IPS-18a (cell line): ENCODE measurements at regions not wholly inside any gene's neighbourhood (a gene's known extent, or its start where the extent isn't known, plus 50 kb on each side); places are given as distances from the start of the nearest gene placed in this dataset.

Experiments used
- H3K27ac ChIP-seq: one replicate; pipeline ENCODE4 v1.5.1; 2013; ENCODE audit warnings: low read length
- H3K27me3 ChIP-seq: one replicate; pipeline ENCODE4 v1.6.1; 2013; ENCODE audit warnings: mild to moderate bottlenecking, low read length; ENCODE audit not compliant: control insufficient read depth, insufficient read depth
- H3K36me3 ChIP-seq: one replicate; pipeline ENCODE4 v1.6.1; 2013; ENCODE audit warnings: low read depth, low read length; ENCODE audit not compliant: control insufficient read depth
- H3K4me1 ChIP-seq: one replicate; pipeline ENCODE4 v1.6.1; 2013; ENCODE audit warnings: low read depth, low read length; ENCODE audit not compliant: control insufficient read depth
- H3K4me3 ChIP-seq: one replicate; pipeline ENCODE4 v1.5.1; 2013; ENCODE audit warnings: low read length
- H3K9ac ChIP-seq: one replicate; pipeline ENCODE4 v1.6.1; 2013; ENCODE audit warnings: mild to moderate bottlenecking, low read length, moderate library complexity
- H3K9me3 ChIP-seq: one replicate; pipeline ENCODE4 v1.6.1; 2013; ENCODE audit warnings: low read depth, low read length; ENCODE audit not compliant: control insufficient read depth

DNA sequence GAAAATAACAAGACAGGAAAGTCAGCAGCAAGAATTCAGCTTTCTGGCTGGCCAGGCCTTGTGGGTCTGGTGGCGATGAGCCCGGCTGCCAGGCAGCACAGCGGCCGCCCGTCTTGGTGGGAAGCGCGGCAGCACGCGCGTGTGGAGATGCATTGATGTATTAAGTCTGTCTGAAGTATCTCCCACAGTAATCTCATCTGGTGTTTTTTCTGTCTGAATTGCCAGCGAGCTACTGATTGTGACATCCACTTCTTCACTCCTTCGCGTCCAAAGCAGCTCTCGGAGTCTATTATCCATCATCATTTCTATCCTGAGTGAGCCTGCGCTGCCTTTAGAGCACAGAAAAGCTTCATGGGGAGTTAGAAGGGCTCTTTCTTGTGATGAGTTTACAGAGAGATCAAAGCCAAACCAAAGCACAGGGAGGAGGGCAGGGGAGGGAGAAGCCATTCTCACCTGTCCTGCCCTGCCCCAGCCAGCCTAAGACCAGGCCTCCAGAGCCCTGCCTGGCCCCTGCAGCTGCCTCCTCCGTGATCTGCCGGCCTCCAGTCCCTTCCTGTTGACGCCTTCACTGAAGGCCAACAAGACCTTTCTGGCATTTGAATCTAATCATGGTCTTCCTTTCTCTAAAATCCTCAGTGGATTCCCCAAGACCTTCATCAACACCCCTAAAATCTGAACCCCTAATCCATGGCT lies 1419.0 kb downstream of the TBC1D22A start:
- Histone ChIP-seq H3K36me3 (no peaks in the 10 kb centered on the region), H3K9me3 (no peaks in the 10 kb centered on the region), H3K27ac (no peak overlapping the region), H3K27me3 (no peaks in the 10 kb centered on the region), H3K9ac (no peak overlapping the region), H3K4me1 (no peaks in the 10 kb centered on the region), H3K4me3 (no peak overlapping the region)

DNA sequence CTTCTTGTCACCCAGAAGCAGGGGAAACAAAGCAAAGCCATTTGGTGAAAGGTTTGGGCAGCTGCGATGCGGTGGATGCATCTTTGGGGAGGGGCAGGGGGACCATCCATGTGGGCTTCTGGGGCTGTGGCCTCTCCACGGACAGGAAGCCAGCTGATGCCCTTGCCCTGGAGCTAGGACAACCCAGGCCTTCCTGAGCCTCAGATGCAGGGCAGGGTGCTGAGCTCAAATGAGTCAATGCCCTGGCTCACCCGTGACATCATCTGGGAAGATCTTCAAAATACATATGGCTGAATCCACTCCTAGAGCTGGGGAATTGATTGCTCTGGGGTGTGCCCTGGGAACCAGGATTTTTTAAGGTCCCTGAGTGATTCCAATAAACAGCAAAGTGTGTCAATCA lies 1418.2 kb downstream of the TBC1D22A start:
- Histone ChIP-seq H3K36me3 (no peaks in the 10 kb centered on the region), H3K27me3 (no peaks in the 10 kb centered on the region)

DNA sequence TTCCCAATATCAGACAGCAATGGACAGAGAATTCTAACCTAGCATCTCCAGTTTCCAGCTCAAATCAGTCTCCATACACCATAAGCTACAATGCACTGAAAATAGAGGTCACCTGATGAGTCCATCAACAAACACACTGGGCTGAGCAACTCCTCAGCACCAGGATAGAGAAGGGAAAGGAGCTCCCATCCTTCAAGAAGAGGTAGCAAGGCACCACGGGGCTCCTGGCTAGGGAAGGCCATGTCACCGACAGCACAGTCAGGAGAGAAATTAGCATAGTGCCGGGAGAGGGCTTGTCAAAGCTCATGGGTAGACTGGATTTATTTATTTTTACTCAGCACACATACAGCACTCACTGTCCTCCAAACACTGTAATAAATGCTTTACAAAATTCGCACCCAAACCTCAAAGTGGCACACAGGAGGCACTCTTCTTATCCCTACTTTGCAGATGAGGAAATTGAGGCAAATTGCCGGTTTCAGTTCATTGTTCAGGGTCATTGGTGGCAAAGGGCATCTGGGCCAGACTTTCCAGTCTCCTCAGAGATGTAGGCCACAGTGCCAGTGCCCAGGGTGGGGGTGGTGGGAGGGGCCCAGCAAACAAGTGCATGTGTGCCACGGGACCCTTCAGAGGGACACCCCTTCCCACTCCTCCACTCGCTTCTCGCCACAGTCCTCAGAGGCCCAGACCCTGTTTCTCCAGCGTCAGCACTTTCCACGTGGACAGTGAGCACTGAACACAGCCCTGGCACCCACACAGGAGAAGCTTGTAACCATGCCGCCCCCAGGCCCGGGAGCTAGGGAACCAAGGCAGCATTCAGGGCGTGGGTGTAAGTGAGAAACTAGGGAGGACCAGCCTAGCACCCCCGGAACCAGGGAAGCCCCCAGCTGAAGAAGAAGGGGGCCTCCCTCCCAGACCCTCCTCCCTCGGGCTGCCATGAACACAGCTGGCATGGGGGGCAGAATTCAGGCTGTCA lies 1417.4 kb downstream of the TBC1D22A start:
- Histone ChIP-seq H3K36me3 (no peaks in the 10 kb centered on the region), H3K9me3 (no peaks in the 10 kb centered on the region), H3K27me3 (no peaks in the 10 kb centered on the region)

More for the DNA sequence above, 1418.2 kb downstream of the TBC1D22A start:
- Histone ChIP-seq H3K4me3 (no peak overlapping the region), H3K27ac (no peak overlapping the region), H3K9me3 (no peaks in the 10 kb centered on the region), H3K4me1 (no peaks in the 10 kb centered on the region), H3K9ac (no peak overlapping the region)

GRCh38 chr22:48178536-48178935 lies 1416.1 kb downstream of the TBC1D22A start:
- no peaks in the 10 kb centered on the region for H3K4me1 ChIP-seq
- H3K36me3 ChIP-seq: no peaks in the 10 kb centered on the region
- H3K27me3 ChIP-seq: no peaks in the 10 kb centered on the region
- no peaks in the 10 kb centered on the region for H3K9me3 ChIP-seq
- no peak overlapping the region for H3K9ac ChIP-seq
- no peak overlapping the region for H3K4me3 ChIP-seq
- H3K27ac ChIP-seq: no peak overlapping the region

More for the DNA sequence above, 1417.4 kb downstream of the TBC1D22A start:
- H3K4me3 ChIP-seq: no peak overlapping the region
- H3K27ac ChIP-seq: no peak overlapping the region
- H3K4me1 ChIP-seq: no peaks in the 10 kb centered on the region
- H3K9ac ChIP-seq: no peak overlapping the region

DNA sequence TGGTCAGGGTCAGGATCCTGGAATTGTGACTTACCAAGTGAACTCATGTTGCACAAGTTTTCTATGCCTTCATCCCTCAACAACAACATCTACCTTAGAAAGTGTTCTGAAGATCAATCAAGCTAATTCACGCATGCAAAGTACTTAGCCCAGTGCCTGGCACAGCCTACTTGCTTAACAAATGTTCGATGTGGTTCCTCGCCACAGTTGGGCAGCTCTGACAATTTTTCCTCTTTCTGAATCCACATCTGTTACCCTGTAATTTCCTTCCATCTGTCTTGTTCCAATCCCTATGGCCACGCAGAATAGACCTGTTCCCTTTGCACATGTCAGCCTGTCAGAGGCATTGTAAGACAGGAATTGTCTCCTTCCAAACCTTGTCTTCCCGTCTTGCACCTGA lies 1415.2 kb downstream of the TBC1D22A start:
- no peaks in the 10 kb centered on the region for H3K4me1 ChIP-seq
- no peak overlapping the region for H3K9ac ChIP-seq
- H3K36me3 ChIP-seq: no peaks in the 10 kb centered on the region
- no peak overlapping the region for H3K4me3 ChIP-seq
- H3K27ac ChIP-seq: no peak overlapping the region
- H3K27me3 ChIP-seq: no peaks in the 10 kb centered on the region
- H3K9me3 ChIP-seq: no peaks in the 10 kb centered on the region

DNA sequence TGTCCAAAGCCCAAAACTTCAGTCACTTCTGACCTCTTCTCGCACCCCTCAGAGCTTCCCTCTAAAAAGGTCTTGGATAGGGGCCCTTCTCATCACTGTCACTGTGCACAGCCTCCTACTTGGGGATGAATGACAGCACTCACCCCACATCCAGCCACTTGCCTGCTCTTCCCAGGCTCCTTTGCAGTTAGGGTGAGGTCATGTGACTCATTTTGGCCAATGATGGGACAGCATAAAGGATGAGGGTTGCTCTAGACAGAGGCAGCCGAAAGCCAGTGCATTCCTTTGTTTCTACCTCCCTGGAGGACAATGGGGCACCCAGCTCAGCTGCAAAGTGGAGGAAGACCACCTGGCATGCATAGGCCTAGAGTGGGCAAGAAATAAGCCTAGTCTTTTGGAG lies 1413.3 kb downstream of the TBC1D22A start:
- Histone ChIP-seq H3K9ac (no peak overlapping the region), H3K27ac (no peak overlapping the region), H3K9me3 (no peaks in the 10 kb centered on the region), H3K4me3 (no peak overlapping the region), H3K36me3 (no peaks in the 10 kb centered on the region), H3K4me1 (no peaks in the 10 kb centered on the region), H3K27me3 (no peaks in the 10 kb centered on the region)

DNA sequence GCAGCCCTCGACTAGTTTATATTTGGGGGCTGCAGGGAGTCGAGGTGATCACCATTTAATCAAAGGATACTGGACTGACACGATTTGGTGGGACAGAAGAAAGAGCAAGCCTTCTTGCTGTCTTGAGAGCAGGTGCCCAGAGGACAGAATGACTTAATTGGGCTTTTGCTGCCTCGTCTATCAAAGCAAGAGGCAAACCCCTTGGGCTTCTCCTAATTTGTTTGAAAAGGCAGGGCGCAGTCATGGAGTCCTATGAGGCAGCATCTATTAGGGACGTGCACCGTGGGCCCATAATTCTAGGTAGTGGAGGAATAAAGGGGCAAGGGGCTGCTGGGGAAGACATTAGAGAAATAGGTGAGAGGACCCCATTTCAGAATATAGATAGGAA lies 1411.3 kb downstream of the TBC1D22A start:
- Histone ChIP-seq H3K9me3 (no peaks in the 10 kb centered on the region), H3K27me3 (no peaks in the 10 kb centered on the region), H3K27ac (no peak overlapping the region), H3K36me3 (no peaks in the 10 kb centered on the region), H3K4me3 (no peak overlapping the region), H3K4me1 (no peaks in the 10 kb centered on the region), H3K9ac (no peak overlapping the region)

DNA sequence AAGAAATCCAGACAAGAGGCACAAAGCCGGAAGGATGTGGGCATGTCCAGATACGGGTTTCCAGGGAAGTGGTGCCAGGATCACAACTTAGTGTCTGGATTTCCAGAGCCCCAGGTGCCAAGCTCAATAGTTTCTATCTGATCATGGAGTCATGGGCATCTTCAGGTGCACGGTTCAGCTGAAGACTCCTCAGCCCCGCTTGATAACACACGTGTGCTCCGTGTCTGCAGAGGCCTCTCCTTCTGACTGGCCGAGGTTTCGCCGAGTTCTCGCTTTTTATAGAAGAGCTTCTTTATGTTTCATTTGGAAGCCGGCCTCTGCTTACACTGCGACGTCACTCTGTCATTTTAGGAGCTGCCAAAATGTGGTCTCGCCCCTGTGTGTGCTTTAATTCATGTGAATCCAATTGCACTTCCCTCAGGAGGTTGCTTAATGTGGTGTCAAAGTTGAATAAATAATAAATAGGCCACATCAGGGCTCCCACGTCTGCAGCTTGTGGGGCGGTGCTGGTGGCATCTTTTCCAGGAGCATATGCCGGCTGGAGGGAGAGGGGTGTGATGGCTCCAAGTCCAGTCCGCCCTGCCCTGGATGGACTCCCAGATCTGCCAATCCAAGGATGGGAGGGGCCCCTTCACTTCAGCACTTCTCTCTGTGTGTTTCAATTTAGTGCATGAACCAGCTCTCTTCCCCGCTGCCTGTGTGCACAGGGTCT lies 1410.8 kb downstream of the TBC1D22A start:
- Histone ChIP-seq H3K36me3 (no peaks in the 10 kb centered on the region), H3K4me1 (no peaks in the 10 kb centered on the region), H3K27ac (no peak overlapping the region), H3K9me3 (no peaks in the 10 kb centered on the region), H3K27me3 (no peaks in the 10 kb centered on the region), H3K9ac (no peak overlapping the region), H3K4me3 (no peak overlapping the region)

DNA sequence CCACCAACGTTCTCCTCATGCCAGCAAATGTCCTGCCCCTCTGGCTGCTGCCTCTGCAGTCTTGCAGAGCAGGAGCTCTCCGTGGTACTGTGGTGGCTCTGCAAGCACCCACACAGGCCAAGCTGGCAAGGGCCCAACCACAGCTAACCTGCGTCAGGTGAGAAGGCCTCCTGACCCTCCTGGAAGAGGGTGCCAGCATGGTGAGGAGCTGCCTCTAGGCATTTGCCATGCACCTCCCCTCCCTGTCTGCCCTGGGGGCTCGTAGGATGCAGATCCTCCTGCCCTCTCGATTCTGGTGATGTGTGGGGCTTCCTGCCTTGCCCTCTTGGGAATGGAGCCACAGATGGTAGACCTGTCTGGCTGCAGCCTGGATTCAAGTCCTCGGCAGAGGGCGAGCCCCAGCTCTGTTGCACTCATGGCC lies 1408.8 kb downstream of the TBC1D22A start:
- no peak overlapping the region for H3K4me3 ChIP-seq
- no peak overlapping the region for H3K27ac ChIP-seq
- H3K9ac ChIP-seq: no peak overlapping the region
- no peaks in the 10 kb centered on the region for H3K9me3 ChIP-seq
- H3K36me3 ChIP-seq: no peaks in the 10 kb centered on the region
- H3K27me3 ChIP-seq: no peaks in the 10 kb centered on the region
- H3K4me1 ChIP-seq: no peaks in the 10 kb centered on the region

GRCh38 chr22:48169227-48169626 lies 1406.8 kb downstream of the TBC1D22A start:
- Histone ChIP-seq H3K4me3 (no peak overlapping the region), H3K27ac (no peak overlapping the region), H3K27me3 (no peaks in the 10 kb centered on the region), H3K9me3 (no peaks in the 10 kb centered on the region), H3K9ac (no peak overlapping the region), H3K36me3 (no peaks in the 10 kb centered on the region), H3K4me1 (no peaks in the 10 kb centered on the region)

DNA sequence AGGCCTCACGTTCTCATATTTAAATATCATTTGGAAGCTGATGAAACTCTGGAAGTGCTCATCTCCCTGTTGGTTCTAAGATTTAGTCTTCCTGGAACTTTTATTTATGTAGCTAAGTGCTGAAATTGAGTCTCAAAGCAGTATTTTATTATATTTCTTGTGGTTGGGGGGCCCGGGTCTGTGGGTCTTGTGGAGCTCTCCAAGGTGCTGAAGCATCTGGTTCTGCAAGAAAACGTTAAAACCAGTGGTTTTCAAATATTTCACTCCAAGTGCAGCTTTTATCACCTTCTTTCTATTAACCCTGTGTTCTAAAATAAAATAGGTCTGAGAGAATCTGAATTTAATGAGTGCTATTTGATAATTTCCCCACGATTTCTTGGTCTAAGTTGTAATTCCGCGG lies 1404.8 kb downstream of the TBC1D22A start:
- H3K27me3 ChIP-seq: no peaks in the 10 kb centered on the region

More for the DNA sequence above, 1404.8 kb downstream of the TBC1D22A start:
- H3K27ac ChIP-seq: no peak overlapping the region
- H3K4me3 ChIP-seq: no peak overlapping the region
- no peaks in the 10 kb centered on the region for H3K9me3 ChIP-seq
- H3K36me3 ChIP-seq: no peaks in the 10 kb centered on the region
- no peaks in the 10 kb centered on the region for H3K4me1 ChIP-seq
- H3K9ac ChIP-seq: no peak overlapping the region
